HepG2 (cell line): ENCODE measurements at regions not wholly inside any gene's neighbourhood (a gene's known extent, or its start where the extent isn't known, plus 50 kb on each side); places are given as distances from the start of the nearest gene placed in this dataset.

ENCODE experiments used
- ATAC-seq: fragments of 200-7000 bp; cut with Tn5 transposase; 3 replicates; pipeline ENCODE4 v1.9.1; 2020; ENCODE audit warnings: mild to moderate bottlenecking, moderate library complexity
- BruUV-seq: library from RNA; stranded (reverse); fragments of 400-500 nt; replicated peaks from 2 replicates; lab custom pipeline; 2021; lab: Mats Ljungman, UMichigan
- CTCF ChIA-PET: fragments of 300-600 bp; formaldehyde crosslinking; extraction: SDS; loops from one replicate; lab custom pipeline; 2021; ENCODE audit warnings: low total read pairs, inconsistent platforms, low intra/inter-chr PET ratio; lab: Yijun Ruan, JAX
- POLR2A ChIA-PET: fragments of 350-600 bp; sonication (Branson Sonifier 250); formaldehyde crosslinking; loops from one replicate; lab custom pipeline; 2020; ENCODE audit warnings: antibody characterized with exemption, inconsistent platforms; lab: Yijun Ruan, JAX
- DNase-seq: peaks from one replicate; pipeline ENCODE4 v3.0.0-alpha.2; 2015; ENCODE audit warnings: low spot score
- FAIRE-seq: peaks from 3 replicates; lab custom pipeline; 2011; peaks lifted over from hg19 to GRCh38; lab: Jason Lieb, UNC
- H2AFZ ChIP-seq: one replicate; pipeline ENCODE4 v1.6.1; 2011; ENCODE audit warnings: low read length, inconsistent platforms
- H3K27ac ChIP-seq: fragments of 300-600 bp; 3 replicates; pipeline ENCODE4 v1.8.0; 2011; ENCODE audit warnings: mixed run types, mild to moderate bottlenecking, mixed read lengths, low read length, inconsistent platforms; ENCODE audit not compliant: insufficient read depth; ENCODE audit errors: extremely low read length
- H3K27me3 ChIP-seq, 2 experiments: fragments of 200-600 bp in 1 of 2; 2 replicates in 1 of 2; 3 replicates in 1 of 2; pipeline versions ENCODE4 v1.6.0 to v1.8.0; 2011; ENCODE audit warnings: low read length in 2 of 2, mild to moderate bottlenecking in 2 of 2, moderate library complexity in 2 of 2, inconsistent platforms in 1 of 2; ENCODE audit not compliant: insufficient read depth in 2 of 2, control insufficient read depth in 1 of 2
- H3K36me3 ChIP-seq, 2 experiments: fragments of 200-600 bp in 1 of 2; replicated peaks in 1 of 2; 2 replicates in 1 of 2; 3 replicates in 1 of 2; pipeline versions ENCODE4 v1.5.1 to v1.8.0; 2011; ENCODE audit warnings: low read length in 2 of 2, inconsistent platforms in 1 of 2; ENCODE audit not compliant: insufficient read depth in 2 of 2, control insufficient read depth in 1 of 2
- H3K4me1 ChIP-seq: 2 replicates; pipeline ENCODE4 v1.5.1; 2012; ENCODE audit warnings: low read length, inconsistent platforms; ENCODE audit not compliant: insufficient read depth
- H3K4me2 ChIP-seq: 2 replicates; pipeline ENCODE4 v1.6.0; 2011; ENCODE audit warnings: low read depth, low read length, inconsistent platforms
- H3K4me3 ChIP-seq, 3 experiments: fragments of 200-600 bp in 1 of 3; sonication (generic), shearing (Covaris generic) in 1 of 3; replicated peaks in 1 of 3; 2 replicates each; pipeline ENCODE4 v1.5.1; 2011 to 2016; ENCODE audit warnings: low read length in 3 of 3, inconsistent platforms in 2 of 3, low read depth in 2 of 3, mild to moderate bottlenecking in 2 of 3, control low read depth in 1 of 3, mixed read lengths in 1 of 3; ENCODE audit not compliant: insufficient read depth in 1 of 3
- H3K79me2 ChIP-seq: one replicate; pipeline ENCODE4 v1.6.1; 2011; ENCODE audit warnings: low read length, inconsistent platforms; ENCODE audit not compliant: insufficient read depth
- H3K9ac ChIP-seq: 2 replicates; pipeline ENCODE4 v1.6.0; 2011; ENCODE audit warnings: mild to moderate bottlenecking, low read depth, low read length, inconsistent platforms; ENCODE audit not compliant: insufficient read depth
- H3K9me3 ChIP-seq: 2 replicates; pipeline ENCODE4 v1.5.1; 2012; ENCODE audit warnings: mild to moderate bottlenecking, low read length
- H4K20me1 ChIP-seq: 2 replicates; pipeline ENCODE4 v1.6.0; 2011; ENCODE audit warnings: inconsistent platforms, mild to moderate bottlenecking, low read length, moderate library complexity; ENCODE audit not compliant: insufficient read depth
- ATAD3A ChIP-seq: sonication (generic); formaldehyde crosslinking; IDR thresholded peaks from 2 replicates; pipeline ENCODE4 v1.4.0; 2020; ENCODE audit warnings: missing genetic modification reagents
- CCAR2 ChIP-seq: fragments of 200-400 bp; formaldehyde crosslinking; optimal IDR thresholded peaks from 2 replicates; pipeline ENCODE3; 2018; ENCODE audit warnings: low read depth, mild to moderate bottlenecking, low read length, moderate library complexity
- GTF2F1 ChIP-seq: fragments of 150-350 bp; IDR thresholded peaks from 2 replicates; pipeline ENCODE4 v1.6.1; 2014; ENCODE audit warnings: low read length
- KMT2A ChIP-seq: sonication (generic); formaldehyde crosslinking; IDR thresholded peaks from 2 replicates; pipeline ENCODE4 v1.4.0; 2020; ENCODE audit warnings: missing genetic modification reagents
- MATR3 ChIP-seq: sonication (generic); formaldehyde crosslinking; IDR thresholded peaks from 2 replicates; pipeline ENCODE4 v1.4.0; 2020; ENCODE audit warnings: missing genetic modification reagents
- NRL ChIP-seq: sonication (generic); formaldehyde crosslinking; IDR thresholded peaks from 2 replicates; pipeline ENCODE4 v1.5.0; 2020; ENCODE audit warnings: missing genetic modification reagents, mild to moderate bottlenecking, moderate library complexity, borderline replicate concordance
- RBAK ChIP-seq: sonication (generic); formaldehyde crosslinking; IDR thresholded peaks from 2 replicates; pipeline ENCODE4 v1.5.1; 2020; ENCODE audit warnings: mild to moderate bottlenecking, missing genetic modification reagents
- SCMH1 ChIP-seq: sonication (generic); formaldehyde crosslinking; IDR thresholded peaks from 2 replicates; pipeline ENCODE4 v1.9.0; 2021; ENCODE audit warnings: missing genetic modification reagents, mild to moderate bottlenecking, borderline replicate concordance
- ZNF557 ChIP-seq: sonication (generic); formaldehyde crosslinking; IDR thresholded peaks from 2 replicates; pipeline ENCODE4 v1.4.0; 2020; ENCODE audit warnings: missing genetic modification reagents
- ZNF746 ChIP-seq: sonication (generic); formaldehyde crosslinking; IDR thresholded peaks from 2 replicates; pipeline ENCODE4 v1.8.0; 2022; ENCODE audit warnings: mild to moderate bottlenecking, missing genetic modification reagents
- ZNF850 ChIP-seq: sonication (generic); formaldehyde crosslinking; conservative IDR thresholded peaks from 2 replicates; pipeline ENCODE4 v1.9.0; 2021; ENCODE audit warnings: mild to moderate bottlenecking, missing genetic modification reagents
- WGBS: methylation state at CpG from one replicate; pipeline ENCODE4 v1.1.6; 2017; ENCODE audit warnings: low lambda C conversion rate; 5-methylcytosine and 5-hydroxymethylcytosine counted together
- in situ Hi-C: cut with HindIII; loops from 2 replicates; pipeline ENCODE4 v1.10.0; 2017; ENCODE audit warnings: low pct_unique_long_range_greater_than_20kb; ENCODE audit not compliant: extremely low pct_ligation_motif_present
- intact Hi-C: fragments of 100-400 bp; cut with micrococcal nuclease; formaldehyde crosslinking; loops from one replicate; pipeline ENCODE4 v1.10.0; 2022; ENCODE audit not compliant: unreplicated experiment
- TF ChIP-seq, protein P1 (sequence below): sonication (generic); formaldehyde crosslinking; IDR thresholded peaks from 2 replicates; pipeline ENCODE4 v1.9.0; 2022; ENCODE audit warnings: missing genetic modification reagents, mild to moderate bottlenecking, borderline replicate concordance
- TF ChIP-seq, protein P2 (sequence below): IDR thresholded peaks from 2 replicates; pipeline ENCODE4 v1.6.1; 2016

DNA sequence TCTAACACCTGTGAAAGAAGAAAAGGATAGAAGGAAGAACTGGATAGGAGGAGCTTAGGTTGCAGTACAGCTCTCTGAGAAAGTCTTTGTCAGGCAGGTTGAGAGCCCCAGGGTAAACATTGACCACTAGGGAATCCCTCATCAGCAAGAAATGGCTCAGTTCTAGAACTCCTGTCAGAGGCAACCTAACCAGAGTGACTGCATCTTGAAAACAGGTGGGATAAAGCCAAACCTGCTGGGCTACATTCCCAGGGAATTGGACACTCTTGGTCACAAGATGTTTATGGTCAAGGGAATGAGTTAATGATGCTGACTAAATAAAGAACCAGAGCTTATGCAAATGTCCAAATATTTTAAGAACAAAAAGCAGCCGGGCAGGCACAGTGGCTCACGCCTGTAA, 108.3 kb upstream of the MED14 start:
- CTCF ChIA-PET, result no interaction called here
- no peaks in the 10 kb centered on the region for H3K36me3 ChIP-seq
- no peak overlapping the region for H3K9ac ChIP-seq
- H3K4me2 ChIP-seq, result no peak overlapping the region
- TF ChIP-seq, protein P1, sequence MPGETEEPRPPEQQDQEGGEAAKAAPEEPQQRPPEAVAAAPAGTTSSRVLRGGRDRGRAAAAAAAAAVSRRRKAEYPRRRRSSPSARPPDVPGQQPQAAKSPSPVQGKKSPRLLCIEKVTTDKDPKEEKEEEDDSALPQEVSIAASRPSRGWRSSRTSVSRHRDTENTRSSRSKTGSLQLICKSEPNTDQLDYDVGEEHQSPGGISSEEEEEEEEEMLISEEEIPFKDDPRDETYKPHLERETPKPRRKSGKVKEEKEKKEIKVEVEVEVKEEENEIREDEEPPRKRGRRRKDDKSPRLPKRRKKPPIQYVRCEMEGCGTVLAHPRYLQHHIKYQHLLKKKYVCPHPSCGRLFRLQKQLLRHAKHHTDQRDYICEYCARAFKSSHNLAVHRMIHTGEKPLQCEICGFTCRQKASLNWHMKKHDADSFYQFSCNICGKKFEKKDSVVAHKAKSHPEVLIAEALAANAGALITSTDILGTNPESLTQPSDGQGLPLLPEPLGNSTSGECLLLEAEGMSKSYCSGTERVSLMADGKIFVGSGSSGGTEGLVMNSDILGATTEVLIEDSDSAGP, result no peak
- TF ChIP-seq ZNF746 (CRISPR knock-in tag) (no peak), SCMH1 (CRISPR knock-in tag) (no peak), ZNF557 (CRISPR knock-in tag) (no peak), GTF2F1 (no peak), KMT2A (no peak), RBAK (no peak), ATAD3A (CRISPR knock-in tag) (no peak), NRL (CRISPR knock-in tag) (no peak), CCAR2 (no peak), ZNF850 (CRISPR knock-in tag) (no peak), MATR3 (CRISPR knock-in tag) (no peak)
- TF ChIP-seq, protein P2, sequence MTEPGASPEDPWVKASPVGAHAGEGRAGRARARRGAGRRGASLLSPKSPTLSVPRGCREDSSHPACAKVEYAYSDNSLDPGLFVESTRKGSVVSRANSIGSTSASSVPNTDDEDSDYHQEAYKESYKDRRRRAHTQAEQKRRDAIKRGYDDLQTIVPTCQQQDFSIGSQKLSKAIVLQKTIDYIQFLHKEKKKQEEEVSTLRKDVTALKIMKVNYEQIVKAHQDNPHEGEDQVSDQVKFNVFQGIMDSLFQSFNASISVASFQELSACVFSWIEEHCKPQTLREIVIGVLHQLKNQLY (CRISPR knock-in tag), result no peak
- no peak overlapping the region for H3K27ac ChIP-seq
- POLR2A ChIA-PET, result no interaction called here
- H2AFZ ChIP-seq, result no peak overlapping the region
- 75% methylated on average over 2 of the region's 2 CpGs for WGBS
- no peaks in the 10 kb centered on the region for H3K27me3 ChIP-seq
- ATAC-seq, result no peak
- H4K20me1 ChIP-seq, result no peaks in the 10 kb centered on the region
- no peaks in the 10 kb centered on the region for H3K79me2 ChIP-seq
- FAIRE-seq, result no peak
- in situ Hi-C loops, result no loop called here
- H3K4me3 ChIP-seq, result no peak overlapping the region
- no peak for DNase-seq
- no TSS peak for BruUV-seq
- H3K9me3 ChIP-seq, result peaks cover 13% of the 10 kb centered on the region
- intact Hi-C loops, result no loop called here
- peaks cover 30% of the 10 kb centered on the region for H3K4me1 ChIP-seq
